Tibial artery (tissue), 4 donors: ENCODE measurements at regions not wholly inside any gene's neighbourhood (a gene's known extent, or its start where the extent isn't known, plus 50 kb on each side); places are given as distances from the start of the nearest gene placed in this dataset.
A peak's percentile ranks its signal among the peaks of the same experiment; 100 is the strongest.

ENCODE experiments used
- DNase-seq, 2 donors: peaks; one replicate each; pipeline ENCODE4 v3.0.0-alpha.2; 2019
- H3K27ac ChIP-seq, 2 donors: fragments of 200-600 bp; sonication (generic) in 1 of 2; 1 replicate in 1 of 2; 2 replicates in 1 of 2; pipeline ENCODE4 v1.5.1; 2018 to 2019; ENCODE audit warnings: mild to moderate bottlenecking in 1 of 2
- H3K27me3 ChIP-seq, 2 donors: fragments of 200-600 bp; sonication (generic) in 1 of 2; one replicate each; pipeline versions ENCODE4 v1.5.1 to v1.6.0; 2016 to 2019
- H3K36me3 ChIP-seq, 3 donors: fragments of 200-600 bp; sonication (generic) in 2 of 3; one replicate each; pipeline ENCODE4 v1.5.1; 2016 to 2019; ENCODE audit warnings: mild to moderate bottlenecking in 2 of 3
- H3K4me1 ChIP-seq, 4 donors: fragments of 200-600 bp; sonication (generic) in 2 of 4; 1 replicate in 3 of 4; 2 replicates in 1 of 4; pipeline ENCODE4 v1.5.1; 2016 to 2019
- H3K4me3 ChIP-seq, 2 donors: fragments of 200-600 bp; sonication (generic) in 1 of 2; 1 replicate in 1 of 2; 2 replicates in 1 of 2; pipeline ENCODE4 v1.5.1; 2018 to 2019; ENCODE audit warnings: mild to moderate bottlenecking in 2 of 2
- H3K9me3 ChIP-seq, 3 donors: fragments of 200-600 bp; sonication (generic) in 1 of 3; one replicate each; pipeline ENCODE4 v1.5.1; 2016 to 2019
- CTCF ChIP-seq, 2 experiments: fragments of 200-600 bp in 1 of 2; fragments of 450-650 bp in 1 of 2; IDR thresholded peaks; one replicate each; pipeline ENCODE4 v1.5.1; 2017 to 2019; ENCODE audit warnings: antibody characterized with exemption in 2 of 2, mild to moderate bottlenecking in 1 of 2, moderate library complexity in 1 of 2
- intact Hi-C: fragments of 100-400 bp; cut with DNase I; formaldehyde crosslinking; loops from one replicate; pipeline ENCODE4 v1.15.0; 2023; ENCODE audit warnings: low total_unique reads

GRCh38 chr6:148648754-148649453 is 97.9 kb upstream of the UST start:
- H3K4me1 ChIP-seq, result peaks cover 0 to 18% (median 8%) of the 10 kb centered on the region in 4 donors
- DNase-seq, result no peak
- no peak for TF ChIP-seq CTCF (IDR thresholded peaks at IDR 0.05)
- no peaks in the 10 kb centered on the region for H3K27me3 ChIP-seq
- intact Hi-C loops, result no loop called here
- no peaks in the 10 kb centered on the region for H3K36me3 ChIP-seq
- no peak overlapping the region for H3K4me3 ChIP-seq
- H3K27ac ChIP-seq, result no peak overlapping the region
- no peaks in the 10 kb centered on the region for H3K9me3 ChIP-seq

GRCh38 chr6:148649454-148649963 is 97.3 kb upstream of the UST start:
- Histone ChIP-seq H3K27me3 (no peaks in the 10 kb centered on the region), H3K4me3 (no peak overlapping the region), H3K9me3 (no peaks in the 10 kb centered on the region), H3K36me3 (no peaks in the 10 kb centered on the region), H3K27ac (no peak overlapping the region), H3K4me1 (peaks cover 0 to 18% (median 8%) of the 10 kb centered on the region in 4 donors)
- intact Hi-C loops, result no loop called here
- no peak for TF ChIP-seq CTCF (IDR thresholded peaks at IDR 0.05)
- DNase-seq, result no peak

- intact Hi-C loops, result no loop called here
- Histone ChIP-seq H3K4me3 (no peak overlapping the region), H3K27me3 (no peaks in the 10 kb centered on the region), H3K4me1 (peaks cover 0 to 18% (median 8%) of the 10 kb centered on the region in 4 donors), H3K36me3 (no peaks in the 10 kb centered on the region), H3K27ac (peak overlapping the region in 1 of 2 donors; percentile 50), H3K9me3 (no peaks in the 10 kb centered on the region)
- no peak for DNase-seq
- no peak for TF ChIP-seq CTCF (IDR thresholded peaks at IDR 0.05)
These were observed 95.8 kb upstream of the UST start for GRCh38 chr6:148650941-148651505.

- H3K4me1 ChIP-seq, result peaks cover 0 to 18% (median 8%) of the 10 kb centered on the region in 4 donors
- H3K4me3 ChIP-seq, result no peak overlapping the region
- H3K36me3 ChIP-seq, result no peaks in the 10 kb centered on the region
- no peaks in the 10 kb centered on the region for H3K27me3 ChIP-seq
- intact Hi-C loops, result no loop called here
- H3K27ac ChIP-seq, result peak overlapping the region in 1 of 2 donors; percentile 50
- H3K9me3 ChIP-seq, result no peaks in the 10 kb centered on the region
- DNase-seq, result no peak
- TF ChIP-seq CTCF (IDR thresholded peaks at IDR 0.05), result no peak
These were observed 94.6 kb upstream of the UST start for GRCh38 chr6:148652205-148652604.

DNA sequence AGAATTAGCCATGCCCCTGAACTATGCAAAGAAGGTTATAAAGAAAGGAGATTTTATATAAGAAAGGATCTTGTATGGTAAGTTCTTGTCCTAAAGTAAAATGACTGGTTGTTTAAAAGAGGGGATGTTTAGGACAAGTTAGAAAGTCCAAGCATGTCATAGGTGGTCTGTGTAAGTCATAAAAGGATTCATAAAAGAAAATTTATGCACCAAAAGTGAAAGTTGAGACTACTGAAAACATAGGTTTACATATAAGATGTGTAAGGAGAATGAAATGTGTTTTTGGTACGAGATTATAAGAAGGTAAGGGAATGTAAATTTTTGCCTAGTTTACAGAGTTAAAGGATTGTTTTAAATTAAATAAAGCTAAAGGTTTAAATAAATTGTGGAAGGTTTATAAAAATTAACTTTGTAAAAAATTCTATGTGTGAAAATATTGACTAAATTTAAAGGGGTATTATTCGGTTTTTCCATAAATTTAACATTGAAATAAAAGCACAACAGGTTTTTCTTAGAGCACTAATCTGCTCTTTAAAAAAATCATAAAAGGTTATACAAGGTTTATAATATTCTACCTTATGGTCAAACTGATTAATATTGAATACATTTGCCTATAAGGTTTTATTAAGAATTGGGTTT is 93.6 kb upstream of the UST start:
- H3K4me3 ChIP-seq, result no peak overlapping the region
- H3K27me3 ChIP-seq, result no peaks in the 10 kb centered on the region
- no peak for TF ChIP-seq CTCF (IDR thresholded peaks at IDR 0.05)
- peaks cover 0 to 18% (median 9%) of the 10 kb centered on the region in 4 donors for H3K4me1 ChIP-seq
- DNase-seq, result no peak
- no peaks in the 10 kb centered on the region for H3K36me3 ChIP-seq
- no peak overlapping the region for H3K27ac ChIP-seq
- intact Hi-C loops, result no loop called here
- no peaks in the 10 kb centered on the region for H3K9me3 ChIP-seq
